HG02938 (cell line): ENCODE measurements at regions not wholly inside any gene's neighbourhood (a gene's known extent, or its start where the extent isn't known, plus 50 kb on each side); places are given as distances from the start of the nearest gene placed in this dataset.

Source experiments
- ATAC-seq: cut with Tn5 transposase; IDR thresholded peaks from one replicate; pipeline ENCODE4 v1.9.1; 2021; ENCODE audit warnings: mild to moderate bottlenecking, moderate library complexity; ENCODE audit not compliant: unreplicated experiment

GRCh38 chr15:98410328-98410727, 238.0 kb upstream of the IGF1R start:
- ATAC-seq: no peak

DNA sequence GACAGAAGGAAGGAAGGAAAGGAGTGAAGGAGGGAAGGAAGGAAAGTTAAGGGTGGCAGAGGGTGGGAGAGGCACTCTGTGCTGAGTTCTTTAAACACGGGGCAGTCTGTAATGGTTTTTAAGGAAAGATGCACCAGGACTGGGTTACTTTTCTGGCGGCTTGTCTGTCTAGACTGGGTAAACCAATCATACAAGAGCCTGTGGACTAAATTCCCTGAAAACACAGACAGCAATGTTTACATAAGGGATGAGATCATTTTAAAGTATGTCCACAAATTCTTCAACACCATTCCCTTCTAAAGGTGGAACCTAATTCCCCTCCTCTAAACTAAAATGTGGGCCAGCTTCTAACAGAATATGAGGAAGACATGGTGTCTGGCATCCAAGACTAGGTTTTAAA, 235.5 kb upstream of the IGF1R start:
- no peak for ATAC-seq

- ATAC-seq: no peak
Measured at GRCh38 chr15:98413933-98414546, 234.3 kb upstream of the IGF1R start.

GRCh38 chr15:98416222-98416855, 232.0 kb upstream of the IGF1R start:
- ATAC-seq: no peak

GRCh38 chr15:98417346-98417745, 231.0 kb upstream of the IGF1R start:
- ATAC-seq: no peak

DNA sequence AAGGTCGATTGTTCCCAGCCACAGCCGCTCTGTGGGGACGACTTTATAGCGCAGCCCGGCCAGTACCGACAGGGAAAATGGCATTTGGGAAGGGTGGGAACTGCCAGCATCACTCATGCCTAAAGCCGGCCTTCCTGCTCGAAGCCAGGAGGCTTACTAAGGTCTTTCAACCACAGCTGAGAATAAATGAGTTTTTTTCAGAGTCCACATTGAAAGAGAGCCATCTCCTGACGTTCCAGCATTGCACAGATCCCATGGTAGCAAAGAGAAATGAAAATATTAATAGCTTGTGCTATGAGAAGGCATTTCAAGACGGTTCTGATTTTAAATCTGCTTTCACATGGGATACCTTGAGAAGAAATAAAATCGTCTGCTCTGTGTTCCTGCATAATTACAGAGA, 230.2 kb upstream of the IGF1R start:
- ATAC-seq: no peak

- no peak for ATAC-seq
Measured at GRCh38 chr15:98419173-98419780, 229.1 kb upstream of the IGF1R start.

DNA sequence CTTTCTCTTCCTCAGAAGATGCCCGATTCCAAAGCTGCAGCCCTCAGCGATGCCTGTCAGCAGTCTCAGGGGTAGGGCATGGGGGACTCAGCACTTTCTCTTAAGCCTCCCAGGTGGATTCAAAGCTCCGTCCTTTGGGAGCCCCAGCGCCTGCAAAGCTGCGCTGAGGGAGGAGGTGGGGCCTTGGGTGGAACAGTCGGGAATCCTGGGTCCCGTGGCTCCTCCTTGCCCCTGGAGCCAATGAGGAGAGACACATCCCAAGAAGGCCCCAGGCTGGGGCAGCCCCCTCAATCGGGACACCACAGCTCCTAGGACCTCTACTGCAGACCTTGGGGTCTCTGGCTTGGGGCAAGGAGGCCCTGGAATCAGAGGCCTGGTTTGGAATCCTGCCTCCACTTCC, 227.5 kb upstream of the IGF1R start:
- no peak for ATAC-seq

DNA sequence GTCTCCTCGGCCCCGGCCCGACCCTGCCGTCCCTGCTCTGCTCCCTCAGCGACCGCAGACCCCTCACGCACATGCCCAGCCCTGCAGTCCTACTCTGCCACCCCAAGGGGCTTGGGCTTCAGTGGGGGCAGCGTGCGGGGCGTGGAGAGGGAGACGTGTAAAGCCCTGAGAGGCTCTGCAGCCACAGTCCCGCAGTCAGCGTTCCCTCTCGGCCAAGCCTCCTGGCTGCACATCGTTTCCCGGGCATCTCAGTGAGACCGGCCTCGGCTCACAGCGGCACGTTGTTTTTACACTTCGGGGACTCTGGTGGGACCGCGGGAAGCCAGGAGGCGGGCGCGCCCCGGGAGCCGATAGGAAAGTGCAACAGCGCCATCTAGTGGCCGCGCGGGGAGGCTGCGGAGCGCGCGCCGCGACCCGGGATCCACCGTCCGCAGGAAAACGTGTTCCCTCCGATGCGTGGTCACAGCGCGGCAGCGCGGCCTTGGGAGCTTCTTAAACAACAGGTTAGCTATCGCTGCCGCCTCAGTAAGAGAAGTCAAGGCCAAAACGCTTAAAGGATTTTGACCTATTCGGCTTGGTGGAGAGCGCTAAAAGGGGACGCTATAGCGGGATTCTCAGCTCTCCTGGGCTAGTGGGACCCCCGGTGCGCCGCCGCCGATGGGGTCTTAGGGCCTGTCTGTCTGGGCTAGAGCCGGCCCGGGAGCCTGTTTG, 226.8 kb upstream of the IGF1R start:
- peak; percentile 73 for ATAC-seq

- ATAC-seq: peak; percentile 4
Measured at GRCh38 chr15:98422130-98422478, 226.2 kb upstream of the IGF1R start.

DNA sequence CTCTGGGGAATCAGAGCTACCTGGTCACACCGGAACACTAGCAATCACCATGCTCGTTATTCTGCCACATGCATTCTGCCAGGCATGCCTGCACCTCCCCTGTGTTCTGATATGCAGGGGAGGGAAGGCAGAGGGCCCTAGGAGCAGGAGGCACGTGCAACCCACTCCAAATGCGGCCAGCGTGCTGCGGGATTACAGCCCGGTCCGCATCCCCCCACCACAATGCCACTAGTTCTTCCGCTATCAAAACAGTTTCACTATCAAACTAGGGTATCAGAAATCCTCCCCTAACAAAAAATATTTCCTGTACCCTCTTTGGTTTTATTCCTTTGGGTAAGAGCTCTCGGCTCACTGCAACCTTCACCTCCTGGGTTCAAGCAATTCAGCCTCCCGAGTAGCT, 223.2 kb upstream of the IGF1R start:
- ATAC-seq: no peak

DNA sequence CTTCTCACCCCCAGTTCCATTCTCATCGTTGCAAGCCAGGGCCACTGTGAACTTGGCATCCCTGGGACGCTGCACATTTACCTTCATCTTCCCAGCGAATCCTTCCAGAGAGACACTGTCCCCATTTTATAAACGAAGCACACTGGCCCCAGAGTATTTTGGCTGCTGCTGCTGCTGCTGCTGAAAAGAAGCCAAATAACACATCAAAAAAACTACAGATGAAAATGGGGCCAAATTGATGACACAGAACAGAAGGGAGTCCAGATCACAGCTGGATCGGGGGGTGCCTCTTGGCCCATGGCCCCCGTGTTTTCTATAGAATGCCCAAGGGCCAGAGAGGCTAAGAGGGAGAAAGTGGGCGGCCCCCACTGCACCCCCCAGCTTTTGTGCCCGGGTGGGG, 221.0 kb upstream of the IGF1R start:
- no peak for ATAC-seq

DNA sequence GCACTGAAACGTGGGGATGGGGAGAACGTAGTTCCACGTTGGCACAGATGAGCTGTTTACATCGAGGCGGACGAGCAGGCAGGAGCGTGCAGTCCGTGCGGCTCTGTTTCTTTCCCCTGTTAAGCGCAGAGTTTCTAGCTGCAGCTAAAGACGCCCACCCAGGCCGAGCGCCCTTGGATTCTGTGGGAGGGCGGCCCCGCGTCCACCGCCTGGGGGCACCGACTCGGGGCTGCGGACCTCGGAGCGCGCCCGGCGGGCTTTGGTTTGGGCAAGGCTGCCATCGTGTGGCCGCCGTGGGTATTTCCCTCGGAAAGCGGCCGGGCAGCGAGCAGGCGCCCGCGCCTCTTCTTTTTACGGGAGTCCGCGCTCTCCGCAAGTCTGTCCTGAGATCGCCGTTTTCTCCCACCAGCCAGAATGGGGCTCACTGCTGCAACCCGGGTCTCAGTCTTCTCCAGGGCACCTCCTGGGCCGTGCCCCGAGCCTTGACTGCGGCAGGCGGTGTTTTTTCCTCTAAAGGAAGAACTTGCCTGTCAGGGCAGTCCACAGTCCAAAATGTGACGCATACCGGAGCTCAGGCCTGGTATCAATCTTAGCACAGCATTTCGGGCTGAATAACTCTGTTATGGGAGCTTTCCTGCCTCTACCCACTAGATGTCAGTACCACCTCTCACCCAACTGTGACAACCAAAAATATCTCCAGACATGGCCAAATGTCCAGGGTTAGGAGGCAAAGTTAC, 219.9 kb upstream of the IGF1R start:
- ATAC-seq: peak; percentile 86

DNA sequence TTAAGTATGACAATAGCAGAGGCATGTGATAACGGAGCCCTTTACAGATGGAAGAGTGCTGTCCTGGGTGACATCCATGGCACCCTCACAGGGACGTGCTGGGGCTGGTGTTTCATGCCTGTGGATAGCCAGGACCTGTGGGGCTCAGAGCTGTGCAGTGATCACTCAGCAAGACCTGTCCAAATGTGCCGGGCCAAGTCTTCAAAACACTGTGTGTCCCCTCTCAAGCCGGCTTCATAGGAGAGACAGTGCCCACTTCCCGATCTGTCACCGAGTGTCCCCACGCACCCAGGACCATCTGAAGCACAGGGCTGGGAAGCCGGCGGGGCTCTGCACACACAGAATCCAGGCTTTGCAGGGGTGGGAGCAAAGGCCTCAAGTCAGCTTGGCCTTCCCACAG, 217.2 kb upstream of the IGF1R start:
- ATAC-seq: no peak

GRCh38 chr15:98433346-98433745, 215.0 kb upstream of the IGF1R start:
- ATAC-seq: no peak

DNA sequence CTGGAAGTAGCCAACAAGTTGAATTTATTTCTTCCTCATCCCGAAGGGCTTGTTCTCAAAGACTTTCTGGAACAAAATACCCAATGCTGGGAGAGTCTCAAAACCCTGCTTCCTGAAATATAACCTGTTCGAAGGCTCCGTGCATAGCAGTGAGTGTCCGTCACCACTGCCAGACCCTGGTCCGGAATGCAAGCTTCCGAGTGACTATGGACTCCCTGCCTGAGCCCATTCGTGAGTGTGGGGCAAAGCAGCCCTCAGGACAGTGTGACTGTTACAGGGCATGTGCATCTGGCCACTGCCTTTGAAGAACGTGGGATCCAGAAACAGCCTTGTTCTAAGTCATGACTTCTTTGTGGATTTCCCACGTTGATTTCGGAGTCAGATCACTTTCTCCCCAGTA, 214.5 kb upstream of the IGF1R start:
- ATAC-seq: no peak

- ATAC-seq: no peak
Measured at GRCh38 chr15:98437752-98438151, 210.6 kb upstream of the IGF1R start.

- ATAC-seq: no peak
Measured at GRCh38 chr15:98438326-98438725, 210.0 kb upstream of the IGF1R start.

DNA sequence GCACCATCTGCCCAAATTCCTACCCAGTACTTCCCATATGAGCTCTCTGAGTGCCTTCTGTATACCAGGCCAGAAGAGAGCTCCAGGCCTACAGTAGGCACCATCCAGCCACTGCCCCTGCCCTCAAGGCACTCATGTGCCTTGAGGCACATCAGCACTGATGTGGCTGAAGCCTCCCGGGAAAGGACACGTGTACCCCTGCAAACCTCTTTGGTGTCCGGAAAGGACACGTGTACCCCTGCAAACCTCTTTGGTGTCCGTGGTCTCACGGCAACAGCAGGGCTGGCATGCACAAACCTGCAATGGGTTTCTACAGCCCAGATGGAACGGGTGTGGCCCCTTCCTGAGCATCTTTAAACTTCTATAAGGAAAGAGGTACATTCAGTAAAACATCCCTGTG, 209.4 kb upstream of the IGF1R start:
- no peak for ATAC-seq

DNA sequence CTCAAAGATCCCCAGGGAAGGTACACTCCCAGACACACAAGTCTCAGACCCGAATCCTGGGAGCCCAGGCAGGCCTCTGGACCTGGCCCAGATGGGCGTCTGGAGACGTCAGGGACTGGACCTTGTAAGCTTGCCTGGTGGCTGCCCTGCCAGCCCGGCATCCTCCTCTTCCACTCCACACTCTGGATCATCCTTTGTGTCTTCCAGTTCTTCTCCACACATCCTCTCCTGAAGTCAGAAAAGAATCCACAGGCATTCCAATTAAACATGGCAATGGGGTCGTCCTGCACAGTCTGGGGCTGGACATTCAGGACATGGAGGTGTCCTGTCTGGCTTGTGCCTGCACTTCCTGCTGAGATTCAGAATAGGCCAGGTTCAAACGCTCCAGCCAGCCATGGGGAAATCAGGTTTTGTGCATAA, 208.8 kb upstream of the IGF1R start:
- ATAC-seq: no peak

- ATAC-seq: peak; percentile 57
Measured at GRCh38 chr15:98440917-98441316, 207.4 kb upstream of the IGF1R start.
